ENCODE measurements at regions not wholly inside any gene's neighbourhood (a gene's known extent, or its start where the extent isn't known, plus 50 kb on each side); places are given as distances from the start of the nearest gene placed in this dataset.

DNA sequence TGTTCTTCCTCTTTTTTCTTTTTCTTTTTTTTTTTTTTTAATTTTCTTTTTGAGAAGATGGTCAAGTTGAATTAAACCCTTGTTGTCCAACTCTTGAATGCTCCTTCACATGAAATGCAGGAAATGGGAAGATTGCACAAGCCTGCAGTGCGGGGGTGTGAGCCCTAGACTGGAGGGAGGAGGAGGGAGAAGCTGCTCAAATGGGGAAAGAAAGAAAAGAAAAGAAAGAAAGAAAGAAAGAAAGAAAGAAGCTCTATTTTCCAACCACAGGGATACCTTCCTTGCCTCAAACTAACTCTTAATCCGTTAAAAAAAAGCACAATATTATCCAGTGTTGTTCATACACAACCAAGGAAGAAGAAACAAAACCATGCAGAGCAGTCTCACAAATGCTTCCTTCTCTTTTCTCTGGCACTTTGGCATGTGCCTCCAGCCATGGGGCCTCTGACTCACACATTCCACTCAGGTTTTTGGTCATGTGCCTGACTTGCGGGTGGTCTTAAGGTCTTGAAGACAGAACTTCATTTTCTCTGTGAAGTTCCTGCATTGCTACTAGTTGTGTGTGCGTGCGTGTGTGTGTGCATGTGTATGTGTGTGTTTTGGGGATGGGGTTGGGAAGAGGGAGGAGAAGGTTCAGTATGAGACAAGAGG, 276.1 kb downstream of the RPS6KC1 start:
- Histone ChIP-seq H3F3A (ENCODE audit: insufficient read depth, low read length) (no peaks in the 10 kb centered on the region), H3K9me2 (replicated peaks; ENCODE audit: insufficient read depth, low read length) (no peaks in the 10 kb centered on the region), H3K27me3 (replicated peaks; ENCODE audit: insufficient read depth, low read length) (no peaks in the 10 kb centered on the region), H3K4me3 (ENCODE audit: low read length) (no peak overlapping the region), H3K79me2 (ENCODE audit: low read length) (no peaks in the 10 kb centered on the region), H2AFZ (ENCODE audit: low read length) (no peak overlapping the region), H4K20me1 (ENCODE audit: insufficient read depth, low read length) (no peaks in the 10 kb centered on the region), H3K36me3 (replicated peaks; ENCODE audit: insufficient read depth, low read length) (no peaks in the 10 kb centered on the region), H3K9ac (ENCODE audit: low read length) (no peak overlapping the region), H3K9me3 (replicated peaks; ENCODE audit: insufficient read depth, low read length) (no peaks in the 10 kb centered on the region), H3K4me2 (ENCODE audit: low read depth, low read length) (no peak overlapping the region), H3K4me1 (ENCODE audit: low read length) (no peaks in the 10 kb centered on the region), H3K27ac (ENCODE audit: low read length) (no peak overlapping the region)
- DNase-seq: no peak
- TF ChIP-seq, protein P1, sequence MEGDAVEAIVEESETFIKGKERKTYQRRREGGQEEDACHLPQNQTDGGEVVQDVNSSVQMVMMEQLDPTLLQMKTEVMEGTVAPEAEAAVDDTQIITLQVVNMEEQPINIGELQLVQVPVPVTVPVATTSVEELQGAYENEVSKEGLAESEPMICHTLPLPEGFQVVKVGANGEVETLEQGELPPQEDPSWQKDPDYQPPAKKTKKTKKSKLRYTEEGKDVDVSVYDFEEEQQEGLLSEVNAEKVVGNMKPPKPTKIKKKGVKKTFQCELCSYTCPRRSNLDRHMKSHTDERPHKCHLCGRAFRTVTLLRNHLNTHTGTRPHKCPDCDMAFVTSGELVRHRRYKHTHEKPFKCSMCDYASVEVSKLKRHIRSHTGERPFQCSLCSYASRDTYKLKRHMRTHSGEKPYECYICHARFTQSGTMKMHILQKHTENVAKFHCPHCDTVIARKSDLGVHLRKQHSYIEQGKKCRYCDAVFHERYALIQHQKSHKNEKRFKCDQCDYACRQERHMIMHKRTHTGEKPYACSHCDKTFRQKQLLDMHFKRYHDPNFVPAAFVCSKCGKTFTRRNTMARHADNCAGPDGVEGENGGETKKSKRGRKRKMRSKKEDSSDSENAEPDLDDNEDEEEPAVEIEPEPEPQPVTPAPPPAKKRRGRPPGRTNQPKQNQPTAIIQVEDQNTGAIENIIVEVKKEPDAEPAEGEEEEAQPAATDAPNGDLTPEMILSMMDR (IDR thresholded peaks at IDR 0.05; ENCODE audit: low read length): no peak
- TF ChIP-seq EZH2phosphoT487 (IDR thresholded peaks at IDR 0.05; ENCODE audit: low read length) (no peak), EZH2 (optimal IDR thresholded peaks at IDR 0.05; ENCODE audit: low read depth, low read length) (no peak)

DNA sequence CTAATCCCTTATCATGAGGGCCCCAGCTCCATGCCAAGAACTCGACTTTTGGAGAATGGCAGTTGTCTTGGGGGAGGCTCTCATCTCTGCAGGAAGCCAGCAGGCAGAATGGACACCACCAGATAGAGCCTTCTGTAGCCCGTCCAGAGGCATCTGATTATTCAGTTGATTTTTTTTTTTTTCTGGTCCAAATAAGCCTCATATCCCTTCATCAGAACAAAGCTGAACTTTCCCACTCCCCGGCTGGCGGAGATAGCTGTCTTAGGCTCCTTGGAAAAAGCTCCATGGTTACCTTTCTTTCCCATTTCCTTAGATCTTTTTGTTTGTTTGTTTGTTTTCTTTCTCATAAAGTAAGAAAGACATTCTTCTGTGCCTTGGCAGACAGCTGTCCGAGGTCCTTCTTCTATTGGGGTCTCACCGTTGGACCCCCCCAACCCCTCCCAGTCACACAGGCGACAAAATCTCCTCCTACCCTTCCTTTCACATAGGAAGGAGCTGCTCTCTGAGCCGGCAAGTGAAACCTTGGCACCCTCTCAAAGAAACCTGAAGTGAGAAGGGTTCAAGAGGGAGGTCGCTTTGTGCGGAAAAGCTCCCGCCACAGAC, 278.5 kb downstream of the RPS6KC1 start:
- TF ChIP-seq, protein P1 (IDR thresholded peaks at IDR 0.05; ENCODE audit: low read length): no peak
- no peak for TF ChIP-seq EZH2 (optimal IDR thresholded peaks at IDR 0.05; ENCODE audit: low read depth, low read length)
- TF ChIP-seq EZH2phosphoT487 (IDR thresholded peaks at IDR 0.05; ENCODE audit: low read length): no peak
- no peak overlapping the region for H3K4me2 ChIP-seq (ENCODE audit: low read depth, low read length)
- no peak overlapping the region for H3K4me3 ChIP-seq (ENCODE audit: low read length)
- no peaks in the 10 kb centered on the region for H4K20me1 ChIP-seq (ENCODE audit: insufficient read depth, low read length)
- no peaks in the 10 kb centered on the region for H3K36me3 ChIP-seq (replicated peaks; ENCODE audit: insufficient read depth, low read length)
- no peaks in the 10 kb centered on the region for H3K4me1 ChIP-seq (ENCODE audit: low read length)
- no peaks in the 10 kb centered on the region for H3K79me2 ChIP-seq (ENCODE audit: low read length)
- no peaks in the 10 kb centered on the region for H3K9me3 ChIP-seq (replicated peaks; ENCODE audit: insufficient read depth, low read length)
- H3K9me2 ChIP-seq (replicated peaks; ENCODE audit: insufficient read depth, low read length): no peaks in the 10 kb centered on the region
- no peaks in the 10 kb centered on the region for H3K27me3 ChIP-seq (replicated peaks; ENCODE audit: insufficient read depth, low read length)
- no peak overlapping the region for H2AFZ ChIP-seq (ENCODE audit: low read length)
- H3F3A ChIP-seq (ENCODE audit: insufficient read depth, low read length): no peaks in the 10 kb centered on the region
- no peak overlapping the region for H3K9ac ChIP-seq (ENCODE audit: low read length)
- no peak for DNase-seq
- no peak overlapping the region for H3K27ac ChIP-seq (ENCODE audit: low read length)

DNA sequence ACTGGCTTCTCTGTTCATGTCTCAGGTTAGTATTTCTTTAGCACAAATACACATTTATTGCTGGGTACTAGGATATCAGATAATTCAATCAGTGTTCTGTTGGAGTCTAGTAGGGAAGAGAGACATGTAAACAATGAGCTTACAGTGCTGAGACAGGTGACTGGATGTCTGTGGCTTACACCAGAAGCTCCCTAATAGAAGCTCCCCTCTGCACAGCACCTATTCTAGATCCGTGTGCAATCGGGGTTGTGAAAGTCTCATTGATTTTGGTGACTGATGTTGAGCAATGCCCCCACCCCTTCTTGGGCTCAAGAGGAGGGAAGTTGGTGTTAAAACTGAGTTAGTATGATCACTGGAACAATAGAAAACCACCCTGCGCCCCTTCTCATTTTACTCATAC, 279.2 kb downstream of the RPS6KC1 start:
- DNase-seq: no peak
- H3K4me2 ChIP-seq (ENCODE audit: low read depth, low read length): no peak overlapping the region
- H3K27me3 ChIP-seq (replicated peaks; ENCODE audit: insufficient read depth, low read length): no peaks in the 10 kb centered on the region
- H4K20me1 ChIP-seq (ENCODE audit: insufficient read depth, low read length): no peaks in the 10 kb centered on the region
- H3K36me3 ChIP-seq (replicated peaks; ENCODE audit: insufficient read depth, low read length): no peaks in the 10 kb centered on the region
- no peaks in the 10 kb centered on the region for H3K79me2 ChIP-seq (ENCODE audit: low read length)
- H3K4me1 ChIP-seq (ENCODE audit: low read length): no peaks in the 10 kb centered on the region
- TF ChIP-seq EZH2phosphoT487 (IDR thresholded peaks at IDR 0.05; ENCODE audit: low read length) (no peak), EZH2 (optimal IDR thresholded peaks at IDR 0.05; ENCODE audit: low read depth, low read length) (no peak)
- TF ChIP-seq, protein P1 (IDR thresholded peaks at IDR 0.05; ENCODE audit: low read length): no peak
- no peak overlapping the region for H3K27ac ChIP-seq (ENCODE audit: low read length)
- H3K4me3 ChIP-seq (ENCODE audit: low read length): no peak overlapping the region
- no peaks in the 10 kb centered on the region for H3F3A ChIP-seq (ENCODE audit: insufficient read depth, low read length)
- H3K9ac ChIP-seq (ENCODE audit: low read length): no peak overlapping the region
- no peak overlapping the region for H2AFZ ChIP-seq (ENCODE audit: low read length)
- H3K9me3 ChIP-seq (replicated peaks; ENCODE audit: insufficient read depth, low read length): no peaks in the 10 kb centered on the region
- no peaks in the 10 kb centered on the region for H3K9me2 ChIP-seq (replicated peaks; ENCODE audit: insufficient read depth, low read length)

All from MM.1S (cell line).